Astrocyte (in vitro differentiated cells and primary cell): ENCODE measurements at regions not wholly inside any gene's neighbourhood (a gene's known extent, or its start where the extent isn't known, plus 50 kb on each side); places are given as distances from the start of the nearest gene placed in this dataset.

ENCODE experiments used
- DNase-seq: peaks from one replicate; pipeline ENCODE4 v3.0.0-alpha.2; 2010; ENCODE audit warnings: low read depth
- FAIRE-seq: peaks from 2 replicates; lab custom pipeline; 2011; peaks lifted over from hg19 to GRCh38; lab: Jason Lieb, UNC
- H2AFZ ChIP-seq: 2 replicates; pipeline ENCODE4 v1.6.0; 2012; ENCODE audit warnings: low read depth, low read length, inconsistent platforms
- H3K27ac ChIP-seq: 2 replicates; pipeline ENCODE4 v1.5.1; 2011; ENCODE audit warnings: low read depth, low read length, inconsistent platforms
- H3K27me3 ChIP-seq: 2 replicates; pipeline ENCODE4 v1.6.0; 2011; ENCODE audit warnings: low read length, inconsistent platforms; ENCODE audit not compliant: insufficient read depth
- H3K36me3 ChIP-seq: 2 replicates; pipeline ENCODE4 v1.5.1; 2011; ENCODE audit warnings: low read length, inconsistent platforms; ENCODE audit not compliant: insufficient read depth
- H3K4me1 ChIP-seq: 2 replicates; pipeline ENCODE4 v1.5.1; 2011; ENCODE audit warnings: low read length, inconsistent platforms; ENCODE audit not compliant: insufficient read depth
- H3K4me2 ChIP-seq: 2 replicates; pipeline ENCODE4 v1.6.0; 2012; ENCODE audit warnings: low read length, inconsistent platforms
- H3K4me3 ChIP-seq: 2 replicates; pipeline ENCODE4 v1.5.1; 2011; ENCODE audit warnings: low read depth, mild to moderate bottlenecking, low read length, inconsistent platforms; ENCODE audit not compliant: insufficient read depth
- H3K79me2 ChIP-seq: 2 replicates; pipeline ENCODE4 v1.6.0; 2012; ENCODE audit warnings: mild to moderate bottlenecking, low read length, inconsistent platforms; ENCODE audit not compliant: insufficient read depth
- H3K9ac ChIP-seq: 2 replicates; pipeline ENCODE4 v1.6.0; 2012; ENCODE audit warnings: mild to moderate bottlenecking, low read length, inconsistent platforms
- H3K9me3 ChIP-seq: 2 replicates; pipeline ENCODE4 v1.5.1; 2012; ENCODE audit warnings: low read depth, mild to moderate bottlenecking, low read length, inconsistent platforms; ENCODE audit not compliant: insufficient read depth
- H4K20me1 ChIP-seq: 2 replicates; pipeline ENCODE4 v1.6.0; 2012; ENCODE audit warnings: low read length, inconsistent platforms; ENCODE audit not compliant: insufficient read depth
- H3K27ac Mint-ChIP-seq: one replicate; pipeline ENCODE4 v1.8.0; 2021; ENCODE audit warnings: mild to moderate bottlenecking, mixed read lengths; ENCODE audit not compliant: unreplicated experiment
- H3K27me3 Mint-ChIP-seq: one replicate; pipeline ENCODE4 v1.8.0; 2021; ENCODE audit warnings: low read depth, mixed read lengths; ENCODE audit not compliant: unreplicated experiment
- H3K36me3 Mint-ChIP-seq: one replicate; pipeline ENCODE4 v1.8.0; 2021; ENCODE audit warnings: low read depth, mixed read lengths; ENCODE audit not compliant: unreplicated experiment
- H3K4me1 Mint-ChIP-seq: one replicate; pipeline ENCODE4 v1.8.0; 2021; ENCODE audit warnings: low read depth, mixed read lengths; ENCODE audit not compliant: unreplicated experiment
- H3K4me3 Mint-ChIP-seq: one replicate; pipeline ENCODE4 v1.8.0; 2021; ENCODE audit warnings: mild to moderate bottlenecking, moderate library complexity, mixed read lengths; ENCODE audit not compliant: unreplicated experiment
- H3K9me3 Mint-ChIP-seq: one replicate; pipeline ENCODE4 v1.8.0; 2021; ENCODE audit warnings: mild to moderate bottlenecking, mixed read lengths; ENCODE audit not compliant: unreplicated experiment
- CTCF ChIP-seq: IDR thresholded peaks from 2 replicates; pipeline ENCODE4 v1.5.1; 2011; ENCODE audit warnings: low read depth, mild to moderate bottlenecking, inconsistent platforms, low read length, moderate library complexity; ENCODE audit not compliant: insufficient read depth
- EZH2 ChIP-seq: IDR thresholded peaks from 2 replicates; pipeline ENCODE4 v1.6.1; 2012; ENCODE audit warnings: mild to moderate bottlenecking, low read length, inconsistent platforms; ENCODE audit not compliant: insufficient read depth

GRCh38 chr2:88808652-88809051 is 117.2 kb downstream of the RPIA start:
- Mint-ChIP-seq H3K36me3 (no peaks in the 10 kb centered on the region), H3K27ac (no peak overlapping the region), H3K27me3 (peaks cover 35% of the 10 kb centered on the region), H3K4me3 (no peak overlapping the region), H3K4me1 (no peaks in the 10 kb centered on the region), H3K9me3 (peaks cover 7% of the 10 kb centered on the region)
- H4K20me1 ChIP-seq, result no peaks in the 10 kb centered on the region
- H3K27ac ChIP-seq, result no peak overlapping the region
- no peak for DNase-seq
- H3K36me3 ChIP-seq, result no peaks in the 10 kb centered on the region
- FAIRE-seq, result no peak
- no peaks in the 10 kb centered on the region for H3K4me1 ChIP-seq
- H2AFZ ChIP-seq, result no peak overlapping the region
- no peaks in the 10 kb centered on the region for H3K27me3 ChIP-seq
- no peaks in the 10 kb centered on the region for H3K79me2 ChIP-seq
- H3K4me3 ChIP-seq, result no peak overlapping the region
- no peak overlapping the region for H3K9ac ChIP-seq
- no peak overlapping the region for H3K4me2 ChIP-seq
- no peak for TF ChIP-seq CTCF
- TF ChIP-seq EZH2, result no peak
- H3K9me3 ChIP-seq, result no peaks in the 10 kb centered on the region

- H3K4me3 Mint-ChIP-seq, result no peak overlapping the region
- no peak for FAIRE-seq
Measured at GRCh38 chr2:88809216-88809615, 117.7 kb downstream of the RPIA start.

More at GRCh38 chr2:88809216-88809615, 117.7 kb downstream of the RPIA start:
- H3K9me3 Mint-ChIP-seq, result peaks cover 7% of the 10 kb centered on the region
- H3K4me2 ChIP-seq, result no peak overlapping the region
- peaks cover 36% of the 10 kb centered on the region for H3K27me3 Mint-ChIP-seq
- no peaks in the 10 kb centered on the region for H4K20me1 ChIP-seq
- TF ChIP-seq EZH2, result no peak
- no peak for TF ChIP-seq CTCF
- no peak overlapping the region for H3K9ac ChIP-seq
- no peak overlapping the region for H3K27ac Mint-ChIP-seq
- no peaks in the 10 kb centered on the region for H3K9me3 ChIP-seq
- H3K4me1 Mint-ChIP-seq, result no peaks in the 10 kb centered on the region
- H3K36me3 Mint-ChIP-seq, result no peaks in the 10 kb centered on the region
- H3K4me3 ChIP-seq, result no peak overlapping the region
- no peaks in the 10 kb centered on the region for H3K36me3 ChIP-seq
- DNase-seq, result no peak
- no peak overlapping the region for H3K27ac ChIP-seq
- no peaks in the 10 kb centered on the region for H3K4me1 ChIP-seq
- H3K79me2 ChIP-seq, result no peaks in the 10 kb centered on the region
- no peaks in the 10 kb centered on the region for H3K27me3 ChIP-seq
- no peak overlapping the region for H2AFZ ChIP-seq
